ENCODE measurements at regions not wholly inside any gene's neighbourhood (a gene's known extent, or its start where the extent isn't known, plus 50 kb on each side); places are given as distances from the start of the nearest gene placed in this dataset.

GRCh38 chr22:33109514-33110430 lies 51.6 kb upstream of the SYN3 start:
- Mint-ChIP-seq H3K4me1 (ENCODE audit: low read depth, unreplicated experiment) (no peaks in the 10 kb centered on the region), H3K4me3 (ENCODE audit: low read depth, unreplicated experiment) (no peak overlapping the region)
- BruUV-seq (replicated peaks), result no TSS peak

GRCh38 chr22:33108037-33108436 lies 49.9 kb upstream of the SYN3 start:
- CTCF ChIA-PET, result no interaction called here
- no peak for DNase-seq
- Mint-ChIP-seq H3K27ac (ENCODE audit: unreplicated experiment) (no peak overlapping the region), H3K27me3 (ENCODE audit: unreplicated experiment) (peaks cover 23% of the 10 kb centered on the region), H3K4me3 (ENCODE audit: low read depth, unreplicated experiment) (no peak overlapping the region), H3K4me1 (ENCODE audit: low read depth, unreplicated experiment) (no peaks in the 10 kb centered on the region), H3K9me3 (ENCODE audit: low read depth, unreplicated experiment) (peaks cover 2% of the 10 kb centered on the region), H3K36me3 (ENCODE audit: insufficient read depth, unreplicated experiment) (no peaks in the 10 kb centered on the region)
- intact Hi-C loops (cut with micrococcal nuclease; ENCODE audit: unreplicated experiment), result no loop called here
- BruUV-seq (replicated peaks), result no TSS peak
- no peak for TF ChIP-seq CTCF (IDR thresholded peaks at IDR 0.05; ENCODE audit: unreplicated experiment)

More at GRCh38 chr22:33109514-33110430, 51.6 kb upstream of the SYN3 start:
- TF ChIP-seq CTCF (IDR thresholded peaks at IDR 0.05; ENCODE audit: unreplicated experiment), result no peak
- CTCF ChIA-PET, result interaction anchor here (0.7 kb wide), 1 partner anchor 82 kb away, joined by 3 read pairs; no protein-coding TSS in a partner anchor
- no peak for DNase-seq
- Mint-ChIP-seq H3K27me3 (ENCODE audit: unreplicated experiment) (peaks cover 15% of the 10 kb centered on the region), H3K27ac (ENCODE audit: unreplicated experiment) (no peak overlapping the region), H3K9me3 (ENCODE audit: low read depth, unreplicated experiment) (peaks cover 2% of the 10 kb centered on the region), H3K36me3 (ENCODE audit: insufficient read depth, unreplicated experiment) (no peaks in the 10 kb centered on the region)
- intact Hi-C loops (cut with micrococcal nuclease; ENCODE audit: unreplicated experiment), result no loop called here
